GM12865 (cell line): ENCODE measurements at regions not wholly inside any gene's neighbourhood (a gene's known extent, or its start where the extent isn't known, plus 50 kb on each side); places are given as distances from the start of the nearest gene placed in this dataset.

ENCODE experiments used
- DNase-seq: peaks from one replicate; pipeline ENCODE4 v3.0.0; 2010; ENCODE audit warnings: low read depth
- H3K4me3 ChIP-seq: 2 replicates; pipeline ENCODE4 v1.5.1; 2011; ENCODE audit warnings: mild to moderate bottlenecking, low read depth, low read length, control low read depth
- TF ChIP-seq, protein P1 (sequence below): IDR thresholded peaks from 2 replicates; pipeline ENCODE4 v1.5.1; 2011; ENCODE audit warnings: low read length, control low read depth, low read depth, inconsistent platforms; ENCODE audit not compliant: insufficient read depth; ENCODE audit errors: missing control alignments

DNA sequence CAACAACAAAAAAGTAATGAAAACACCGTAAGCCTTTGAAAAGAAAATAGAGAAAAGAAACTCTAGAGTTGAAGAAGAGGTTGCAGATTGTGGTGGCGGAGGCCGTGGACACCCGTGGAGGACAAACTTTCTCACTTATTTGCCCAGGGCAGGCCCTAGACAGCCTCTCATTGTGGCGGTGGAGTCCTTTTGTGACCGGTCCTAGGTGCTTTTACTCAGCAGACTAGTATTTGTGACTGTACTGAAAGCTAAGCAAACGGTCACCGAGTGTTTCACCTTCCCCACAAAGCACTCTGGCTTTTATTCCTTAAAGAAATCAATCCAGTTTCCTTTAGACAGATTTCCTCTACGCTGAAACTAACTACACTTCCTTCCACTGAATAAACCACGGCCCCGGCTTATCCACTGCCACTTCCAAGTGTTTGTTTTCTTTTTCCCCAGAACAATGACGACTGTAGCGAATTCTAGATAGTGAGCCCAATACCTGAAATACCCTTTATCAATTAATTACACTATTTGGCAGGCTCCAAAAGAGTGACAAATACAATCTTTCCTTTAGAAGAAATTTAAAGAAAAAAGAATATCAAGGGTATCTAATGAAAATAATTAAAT is 210.2 kb upstream of the TARS1 start:
- TF ChIP-seq, protein P1, sequence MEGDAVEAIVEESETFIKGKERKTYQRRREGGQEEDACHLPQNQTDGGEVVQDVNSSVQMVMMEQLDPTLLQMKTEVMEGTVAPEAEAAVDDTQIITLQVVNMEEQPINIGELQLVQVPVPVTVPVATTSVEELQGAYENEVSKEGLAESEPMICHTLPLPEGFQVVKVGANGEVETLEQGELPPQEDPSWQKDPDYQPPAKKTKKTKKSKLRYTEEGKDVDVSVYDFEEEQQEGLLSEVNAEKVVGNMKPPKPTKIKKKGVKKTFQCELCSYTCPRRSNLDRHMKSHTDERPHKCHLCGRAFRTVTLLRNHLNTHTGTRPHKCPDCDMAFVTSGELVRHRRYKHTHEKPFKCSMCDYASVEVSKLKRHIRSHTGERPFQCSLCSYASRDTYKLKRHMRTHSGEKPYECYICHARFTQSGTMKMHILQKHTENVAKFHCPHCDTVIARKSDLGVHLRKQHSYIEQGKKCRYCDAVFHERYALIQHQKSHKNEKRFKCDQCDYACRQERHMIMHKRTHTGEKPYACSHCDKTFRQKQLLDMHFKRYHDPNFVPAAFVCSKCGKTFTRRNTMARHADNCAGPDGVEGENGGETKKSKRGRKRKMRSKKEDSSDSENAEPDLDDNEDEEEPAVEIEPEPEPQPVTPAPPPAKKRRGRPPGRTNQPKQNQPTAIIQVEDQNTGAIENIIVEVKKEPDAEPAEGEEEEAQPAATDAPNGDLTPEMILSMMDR = no peak
- H3K4me3 ChIP-seq = no peak overlapping the region
- DNase-seq = no peak

DNA sequence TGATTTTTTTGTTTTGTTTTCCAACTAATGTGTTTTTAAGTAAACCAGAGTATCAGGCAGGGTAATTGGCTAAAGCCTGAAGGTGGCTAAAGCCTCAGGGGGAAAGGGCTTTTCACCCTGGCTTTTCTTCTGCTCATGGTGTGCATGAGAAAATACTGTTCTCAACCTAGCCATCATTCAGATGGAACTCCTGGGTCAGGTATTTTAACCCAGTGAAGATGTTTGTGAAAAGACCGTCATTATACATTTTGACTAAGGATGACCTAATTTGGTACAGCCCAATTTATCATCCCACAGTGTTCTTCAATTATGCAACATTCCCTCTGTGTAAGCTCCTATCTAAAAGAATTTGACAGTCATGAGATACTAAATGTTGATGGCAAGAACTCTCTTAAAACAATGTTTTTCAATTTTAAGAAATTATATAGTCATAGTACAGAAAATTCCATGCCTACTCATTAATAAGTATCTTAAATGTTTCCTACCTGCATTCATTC is 209.5 kb upstream of the TARS1 start:
- TF ChIP-seq, protein P1 = no peak
- DNase-seq = no peak
- no peak overlapping the region for H3K4me3 ChIP-seq

DNA sequence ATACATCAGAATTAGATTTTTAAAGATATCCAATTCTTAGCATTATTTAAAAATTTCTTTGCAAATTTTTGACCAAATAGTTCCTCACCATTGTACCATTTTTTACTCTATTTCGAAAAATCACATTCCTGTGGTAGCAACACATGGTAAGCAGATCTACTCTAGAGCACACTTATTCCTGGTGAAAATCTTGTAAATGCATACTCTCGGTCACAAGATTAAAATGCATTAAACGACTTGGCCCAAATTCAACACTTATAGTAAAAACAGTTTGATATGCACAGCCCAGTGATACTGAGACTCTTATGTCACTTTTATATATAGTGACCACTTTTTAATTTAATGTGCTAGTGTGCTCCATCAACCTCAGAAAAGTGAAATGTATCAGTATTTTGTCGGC is 208.8 kb upstream of the TARS1 start:
- TF ChIP-seq, protein P1 = no peak
- no peak overlapping the region for H3K4me3 ChIP-seq
- DNase-seq = no peak

DNA sequence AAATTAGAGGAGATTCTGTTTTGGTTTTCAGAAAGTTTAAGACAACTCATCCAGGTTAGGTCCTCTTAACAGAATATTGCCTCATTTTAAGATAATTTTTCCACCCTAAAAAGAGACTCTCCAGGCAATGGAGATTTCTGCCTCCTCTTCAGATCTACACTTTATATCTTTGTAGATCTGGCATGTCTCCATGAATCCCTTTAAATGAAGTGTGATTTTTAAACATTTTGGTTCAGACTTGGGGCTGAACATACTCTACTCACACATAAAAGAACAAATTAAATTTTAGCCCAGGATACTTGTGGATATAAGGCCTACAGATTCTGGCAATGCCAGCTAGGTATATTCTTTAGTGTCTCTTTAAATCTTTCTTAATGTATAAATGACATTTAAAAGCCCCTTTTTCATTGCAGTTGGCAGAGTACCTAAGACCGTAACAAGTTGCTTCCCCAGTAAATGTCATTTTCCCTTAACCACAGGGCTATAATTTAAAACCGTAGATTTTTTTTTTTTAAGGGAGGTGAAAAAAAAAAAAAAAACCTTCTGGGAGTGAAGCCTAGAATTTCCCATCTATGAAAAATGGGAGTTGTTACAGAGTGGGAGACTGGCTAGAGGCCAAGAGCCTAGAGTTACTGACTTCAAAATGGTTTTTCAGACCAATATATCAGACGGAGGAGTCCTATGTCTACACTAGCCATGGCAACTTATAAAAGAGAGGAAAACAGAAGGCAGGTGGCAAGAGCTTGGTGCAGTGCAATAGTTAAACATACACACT is 207.8 kb upstream of the TARS1 start:
- DNase-seq = no peak
- TF ChIP-seq, protein P1 = no peak
- H3K4me3 ChIP-seq = no peak overlapping the region

DNA sequence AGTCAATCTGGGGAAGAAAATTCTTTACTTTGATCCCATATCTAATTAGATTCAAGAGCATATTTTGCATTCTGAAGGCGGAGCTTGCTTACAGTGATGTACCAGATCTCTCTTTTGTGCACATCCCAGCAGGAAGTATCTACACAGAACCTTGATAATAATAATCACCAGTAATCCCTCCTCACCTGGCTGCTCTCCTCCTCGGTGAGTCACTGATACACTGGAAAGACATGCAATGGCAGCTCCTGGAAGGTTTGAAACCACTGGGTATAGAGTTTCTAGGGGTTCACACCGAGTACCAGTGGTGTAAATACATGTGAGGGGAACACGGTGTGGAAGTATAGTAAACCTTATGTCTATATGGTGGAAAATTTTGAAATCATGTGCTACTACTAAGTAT is 205.5 kb upstream of the TARS1 start:
- no peak overlapping the region for H3K4me3 ChIP-seq
- TF ChIP-seq, protein P1 = no peak
- no peak for DNase-seq

DNA sequence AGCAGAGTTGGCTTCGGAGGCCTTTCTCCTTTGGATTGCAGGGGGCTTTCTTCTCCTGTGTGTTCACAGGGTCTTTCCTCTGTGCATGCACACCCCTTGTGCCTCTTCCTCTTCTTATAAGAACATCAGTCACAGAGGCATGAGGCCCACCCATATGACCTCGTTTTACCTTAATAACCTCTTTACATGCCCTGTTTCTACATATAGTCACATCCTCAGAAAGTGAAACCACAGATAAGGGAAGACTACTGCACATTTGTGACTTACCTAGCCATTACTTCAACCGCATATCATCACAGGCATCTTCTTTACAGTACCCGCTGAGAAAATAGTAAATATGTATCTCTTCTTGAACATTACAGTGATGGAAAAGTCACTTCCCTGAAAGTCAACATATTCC is 204.9 kb upstream of the TARS1 start:
- DNase-seq = peak; percentile 24
- TF ChIP-seq, protein P1 = no peak
- H3K4me3 ChIP-seq = no peak overlapping the region
